ENCODE measurements at regions not wholly inside any gene's neighbourhood (a gene's known extent, or its start where the extent isn't known, plus 50 kb on each side); places are given as distances from the start of the nearest gene placed in this dataset.

DNA sequence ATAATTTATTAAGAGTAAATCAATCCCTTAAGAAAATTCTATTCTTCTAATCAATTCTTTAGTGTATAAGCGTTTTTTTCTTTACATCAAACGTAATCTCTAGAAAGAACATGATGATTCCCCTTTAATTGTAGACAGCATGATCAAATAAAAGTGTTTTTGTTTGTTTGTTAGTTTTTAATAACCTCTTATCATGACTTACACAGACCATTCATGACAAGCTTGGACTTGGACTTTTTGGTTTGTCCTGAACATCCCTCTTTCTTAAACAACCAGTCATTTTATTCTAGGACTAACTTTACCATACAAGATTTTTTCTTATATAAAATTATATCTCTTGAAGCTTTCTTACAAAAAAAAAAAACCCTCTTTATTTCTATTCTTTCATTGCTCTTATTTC lies 344.6 kb upstream of the SPOCK3 start:
- DNase-seq (ENCODE audit: low spot score) = no peak
- in situ Hi-C loops (cut with HindIII; ENCODE audit: extremely low pct_ligation_motif_present, low pct_unique_long_range_greater_than_20kb) = no loop called here
- no peaks in the 10 kb centered on the region for H3K27me3 ChIP-seq (ENCODE audit: control insufficient read depth in 1 of 2, insufficient read depth in 2 of 2, low read length in 2 of 2)
- H3K4me3 ChIP-seq (replicated peaks in 1 of 3; ENCODE audit: insufficient read depth in 1 of 3, low read depth in 2 of 3, low read length in 3 of 3) = no peak overlapping the region
- no peaks in the 10 kb centered on the region for H3K4me1 ChIP-seq (ENCODE audit: insufficient read depth, low read length)
- FAIRE-seq = no peak
- CTCF ChIA-PET (ENCODE audit: low intra/inter-chr PET ratio, low total read pairs) = no interaction called here
- H3K79me2 ChIP-seq (ENCODE audit: insufficient read depth, low read length) = no peaks in the 10 kb centered on the region
- no peaks in the 10 kb centered on the region for H4K20me1 ChIP-seq (ENCODE audit: insufficient read depth, low read length)
- POLR2A ChIA-PET = no interaction called here
- H2AFZ ChIP-seq (ENCODE audit: low read length) = no peak overlapping the region
- TF ChIP-seq ZNF235 (CRISPR knock-in tag; IDR thresholded peaks at IDR 0.05; ENCODE audit: borderline replicate concordance) (no peak), HIVEP1 (CRISPR knock-in tag; IDR thresholded peaks at IDR 0.05) (no peak), SP140L (CRISPR knock-in tag; IDR thresholded peaks at IDR 0.05; ENCODE audit: borderline replicate concordance) (no peak), ZFP36 (IDR thresholded peaks at IDR 0.05; ENCODE audit: borderline replicate concordance, low read depth, low read length, partially characterized antibody) (peak; percentile 70), ZNF451 (CRISPR knock-in tag; IDR thresholded peaks at IDR 0.05) (no peak), ZNF83 (CRISPR knock-in tag; IDR thresholded peaks at IDR 0.05; ENCODE audit: borderline replicate concordance) (no peak), GZF1 (CRISPR knock-in tag; IDR thresholded peaks at IDR 0.05) (no peak), ARID3A (IDR thresholded peaks at IDR 0.05; ENCODE audit: low read depth, low read length) (no peak)
- TF ChIP-seq, protein P1, sequence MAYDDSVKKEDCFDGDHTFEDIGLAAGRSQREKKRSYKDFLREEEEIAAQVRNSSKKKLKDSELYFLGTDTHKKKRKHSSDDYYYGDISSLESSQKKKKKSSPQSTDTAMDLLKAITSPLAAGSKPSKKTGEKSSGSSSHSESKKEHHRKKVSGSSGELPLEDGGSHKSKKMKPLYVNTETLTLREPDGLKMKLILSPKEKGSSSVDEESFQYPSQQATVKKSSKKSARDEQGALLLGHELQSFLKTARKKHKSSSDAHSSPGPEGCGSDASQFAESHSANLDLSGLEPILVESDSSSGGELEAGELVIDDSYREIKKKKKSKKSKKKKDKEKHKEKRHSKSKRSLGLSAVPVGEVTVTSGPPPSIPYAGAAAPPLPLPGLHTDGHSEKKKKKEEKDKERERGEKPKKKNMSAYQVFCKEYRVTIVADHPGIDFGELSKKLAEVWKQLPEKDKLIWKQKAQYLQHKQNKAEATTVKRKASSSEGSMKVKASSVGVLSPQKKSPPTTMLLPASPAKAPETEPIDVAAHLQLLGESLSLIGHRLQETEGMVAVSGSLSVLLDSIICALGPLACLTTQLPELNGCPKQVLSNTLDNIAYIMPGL (CRISPR knock-in tag; IDR thresholded peaks at IDR 0.05; ENCODE audit: borderline replicate concordance in 1 of 2, low read depth in 1 of 2) = no peak
- H3K9me3 ChIP-seq (ENCODE audit: low read length) = peaks cover 80% of the 10 kb centered on the region
- intact Hi-C loops (cut with micrococcal nuclease; ENCODE audit: unreplicated experiment) = no loop called here
- ATAC-seq = no peak
- no peak overlapping the region for H3K27ac ChIP-seq (ENCODE audit: extremely low read length, insufficient read depth, low read length)
- H3K36me3 ChIP-seq (replicated peaks in 1 of 2; ENCODE audit: control insufficient read depth in 1 of 2, insufficient read depth in 2 of 2, low read length in 2 of 2) = no peaks in the 10 kb centered on the region
- 1% methylated on average over 2 of the region's 2 CpGs for WGBS (ENCODE audit: low lambda C conversion rate)
- no peak overlapping the region for H3K9ac ChIP-seq (ENCODE audit: insufficient read depth, low read depth, low read length)
- H3K4me2 ChIP-seq (ENCODE audit: low read depth, low read length) = no peak overlapping the region
- BruUV-seq (replicated peaks) = no TSS peak

Data from HepG2 (cell line).